LNCAP (cell line): ENCODE measurements at regions not wholly inside any gene's neighbourhood (a gene's known extent, or its start where the extent isn't known, plus 50 kb on each side); places are given as distances from the start of the nearest gene placed in this dataset.

ENCODE experiments used
- TF ChIP-seq, protein P1 (sequence below): fragments of 450-650 bp; IDR thresholded peaks from 2 replicates; pipeline ENCODE4 v1.5.1; 2017; ENCODE audit warnings: mild to moderate bottlenecking

DNA sequence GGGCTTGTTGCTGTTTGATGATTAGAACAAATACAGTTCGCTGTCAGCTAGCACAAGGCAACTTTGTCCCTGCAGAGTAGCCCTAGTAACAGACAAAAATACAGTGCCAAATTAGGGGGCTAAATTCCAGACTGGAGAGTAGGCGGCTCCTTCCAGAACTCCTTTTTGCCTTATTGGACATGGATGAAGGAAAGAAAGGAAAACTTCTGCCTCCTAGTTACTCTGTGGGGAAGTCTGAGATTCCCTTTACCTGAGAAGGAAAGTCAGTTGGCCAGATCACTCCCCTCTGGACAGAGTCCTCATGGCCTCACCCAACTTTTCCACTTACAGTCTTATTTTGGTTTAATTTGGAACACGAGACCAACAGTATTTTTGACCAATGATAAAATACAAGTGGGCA is 140.5 kb upstream of the ADAMTS3 start:
- TF ChIP-seq, protein P1, sequence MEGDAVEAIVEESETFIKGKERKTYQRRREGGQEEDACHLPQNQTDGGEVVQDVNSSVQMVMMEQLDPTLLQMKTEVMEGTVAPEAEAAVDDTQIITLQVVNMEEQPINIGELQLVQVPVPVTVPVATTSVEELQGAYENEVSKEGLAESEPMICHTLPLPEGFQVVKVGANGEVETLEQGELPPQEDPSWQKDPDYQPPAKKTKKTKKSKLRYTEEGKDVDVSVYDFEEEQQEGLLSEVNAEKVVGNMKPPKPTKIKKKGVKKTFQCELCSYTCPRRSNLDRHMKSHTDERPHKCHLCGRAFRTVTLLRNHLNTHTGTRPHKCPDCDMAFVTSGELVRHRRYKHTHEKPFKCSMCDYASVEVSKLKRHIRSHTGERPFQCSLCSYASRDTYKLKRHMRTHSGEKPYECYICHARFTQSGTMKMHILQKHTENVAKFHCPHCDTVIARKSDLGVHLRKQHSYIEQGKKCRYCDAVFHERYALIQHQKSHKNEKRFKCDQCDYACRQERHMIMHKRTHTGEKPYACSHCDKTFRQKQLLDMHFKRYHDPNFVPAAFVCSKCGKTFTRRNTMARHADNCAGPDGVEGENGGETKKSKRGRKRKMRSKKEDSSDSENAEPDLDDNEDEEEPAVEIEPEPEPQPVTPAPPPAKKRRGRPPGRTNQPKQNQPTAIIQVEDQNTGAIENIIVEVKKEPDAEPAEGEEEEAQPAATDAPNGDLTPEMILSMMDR, result no peak

DNA sequence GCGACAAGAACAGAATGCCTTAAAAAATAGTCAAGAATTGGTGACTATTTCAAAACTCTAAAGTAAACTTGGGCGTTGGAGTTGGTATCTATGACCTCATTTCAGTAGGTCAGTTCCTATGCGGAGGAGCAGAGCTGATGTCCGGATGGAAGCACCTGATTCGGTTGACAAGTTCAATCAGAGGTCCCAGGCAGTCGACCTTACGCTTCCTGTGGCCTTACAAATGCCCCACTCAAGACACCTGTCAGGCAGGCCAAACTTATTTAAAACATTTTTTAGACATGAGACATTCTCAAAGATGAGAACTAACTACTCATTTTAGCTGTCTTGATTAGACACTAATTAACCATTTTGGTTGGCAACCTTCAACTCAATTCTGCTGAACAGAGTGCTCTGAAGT is 137.7 kb upstream of the ADAMTS3 start:
- TF ChIP-seq, protein P1, result no peak

DNA sequence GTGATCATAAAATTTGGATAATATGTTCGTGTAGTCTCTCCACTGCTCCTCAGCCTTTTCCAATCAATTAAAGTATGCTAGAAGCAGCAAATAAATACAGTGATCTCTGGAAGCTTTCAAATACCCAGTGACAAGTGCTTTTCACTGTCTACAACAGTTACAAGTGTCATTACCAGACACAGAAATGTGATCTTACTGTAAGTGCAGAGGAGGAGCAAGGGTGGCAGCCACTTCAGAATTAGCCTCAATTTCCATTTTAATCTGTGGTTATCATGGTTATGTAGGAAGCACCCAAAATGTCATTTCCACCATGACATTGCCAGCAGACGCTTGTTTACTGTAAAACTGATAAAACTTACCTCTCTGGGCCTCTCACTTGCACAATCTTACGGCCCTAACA is 133.9 kb upstream of the ADAMTS3 start:
- TF ChIP-seq, protein P1, result no peak

DNA sequence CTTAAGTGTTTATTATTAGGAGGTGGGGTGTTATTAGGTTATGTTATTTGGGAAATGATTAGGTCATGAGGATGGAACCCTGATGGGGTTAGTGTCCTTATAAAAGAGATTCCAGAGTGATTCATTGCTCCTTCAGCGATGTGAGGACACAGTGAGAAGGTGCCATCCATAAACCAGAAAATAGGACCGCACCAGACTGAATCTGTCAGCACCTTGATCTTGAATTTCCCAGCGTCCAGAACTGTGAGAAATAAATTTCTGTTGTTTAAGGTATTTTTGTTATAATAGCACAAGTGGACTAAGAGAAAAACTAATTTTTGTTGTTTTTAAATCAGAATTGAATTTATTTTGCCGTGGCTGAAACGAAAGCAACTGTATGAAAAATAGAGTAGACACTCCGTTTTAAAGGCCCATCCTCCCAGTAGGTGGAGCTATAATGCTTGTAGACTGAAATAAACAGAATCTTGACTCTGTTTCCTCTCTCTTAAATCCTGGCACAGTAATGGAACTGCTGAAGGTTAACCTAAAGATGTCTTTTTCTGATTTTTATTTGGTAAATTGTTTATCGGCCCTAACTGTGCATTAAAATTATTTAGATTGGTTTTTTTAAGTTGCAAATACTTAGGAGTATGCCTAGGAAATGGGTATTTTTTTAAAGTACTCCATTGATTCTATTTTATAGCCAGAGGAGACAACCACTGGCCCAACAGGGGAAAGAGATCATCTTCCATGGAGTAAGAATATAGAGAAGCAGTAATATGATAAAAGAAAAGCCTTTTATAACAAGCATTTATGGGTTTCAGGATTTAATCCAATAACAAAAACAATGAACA is 133.2 kb upstream of the ADAMTS3 start:
- TF ChIP-seq, protein P1, result peak; percentile 77

- TF ChIP-seq, protein P1, result no peak
Observed at GRCh38 chr4:72690771-72691170, 121.8 kb upstream of the ADAMTS3 start.

GRCh38 chr4:72689923-72690322 is 120.9 kb upstream of the ADAMTS3 start:
- TF ChIP-seq, protein P1, result no peak

GRCh38 chr4:72679666-72680065 is 110.6 kb upstream of the ADAMTS3 start:
- TF ChIP-seq, protein P1, result no peak

DNA sequence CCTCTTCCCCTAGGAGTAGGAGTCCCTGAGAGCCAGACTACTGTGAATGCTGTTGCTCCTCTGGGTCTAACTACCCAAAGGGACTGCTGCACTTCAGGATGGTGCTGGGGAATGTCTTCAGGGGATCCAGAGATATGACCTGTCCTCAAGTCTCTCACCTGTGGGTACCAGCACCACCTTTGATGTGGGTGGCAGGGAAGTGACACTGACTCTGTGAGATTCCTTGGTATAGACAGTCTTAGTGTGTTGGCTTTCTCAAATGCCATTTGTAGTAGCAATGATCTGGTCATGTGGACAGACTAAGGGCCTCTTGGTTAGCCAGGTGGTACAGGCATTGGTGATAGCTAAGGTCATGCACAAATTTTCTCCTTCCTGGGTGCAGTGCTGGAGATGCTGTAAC is 108.9 kb upstream of the ADAMTS3 start:
- TF ChIP-seq, protein P1, result no peak
